Thoracic aorta (tissue), 2 donors: ENCODE measurements at regions not wholly inside any gene's neighbourhood (a gene's known extent, or its start where the extent isn't known, plus 50 kb on each side); places are given as distances from the start of the nearest gene placed in this dataset.

ENCODE experiments used
- ATAC-seq: fragments of 150-250 bp; one replicate; pipeline ENCODE4 v1.8.0; 2017; ENCODE audit warnings: low read depth; ENCODE audit not compliant: insufficient number of reproducible peaks, low FRiP score
- DNase-seq: peaks from one replicate; pipeline ENCODE4 v3.0.0-alpha.2; 2020; ENCODE audit warnings: low spot score
- H3K27ac ChIP-seq, 2 donors: fragments of 200-600 bp; sonication (generic); 1 replicate in 1 of 2; 2 replicates in 1 of 2; pipeline ENCODE4 v1.5.1; 2016; ENCODE audit warnings: mild to moderate bottlenecking in 2 of 2, moderate library complexity in 2 of 2
- H3K27me3 ChIP-seq: fragments of 200-600 bp; sonication (generic); replicated peaks from 2 replicates; pipeline ENCODE4 v1.6.0; 2016; ENCODE audit warnings: mild to moderate bottlenecking; ENCODE audit not compliant: insufficient read depth
- H3K36me3 ChIP-seq: fragments of 200-600 bp; sonication (generic); one replicate; pipeline ENCODE4 v1.5.1; 2016
- H3K4me1 ChIP-seq, 2 donors: fragments of 200-600 bp; sonication (generic); 1 replicate in 1 of 2; 2 replicates in 1 of 2; pipeline versions ENCODE4 v1.5.1 to v1.6.0; 2016; ENCODE audit warnings: low read depth in 2 of 2, mild to moderate bottlenecking in 1 of 2; ENCODE audit not compliant: control insufficient read depth in 1 of 2
- H3K4me3 ChIP-seq: fragments of 200-600 bp; sonication (generic); 2 replicates; pipeline ENCODE4 v1.5.1; 2016; ENCODE audit warnings: mild to moderate bottlenecking
- H3K9me3 ChIP-seq: fragments of 200-600 bp; sonication (generic); 2 replicates; pipeline ENCODE4 v1.5.1; 2016
- CTCF ChIP-seq: fragments of 200-600 bp; sonication (generic); IDR thresholded peaks from one replicate; pipeline ENCODE4 v1.5.1; 2019; ENCODE audit warnings: antibody characterized with exemption

- DNase-seq: no peak
- Histone ChIP-seq H3K4me1 (no peaks in the 10 kb centered on the region), H3K36me3 (no peaks in the 10 kb centered on the region), H3K9me3 (no peaks in the 10 kb centered on the region), H3K4me3 (no peak overlapping the region), H3K27me3 (no peaks in the 10 kb centered on the region), H3K27ac (no peak overlapping the region)
- TF ChIP-seq CTCF: no peak
- no peak for ATAC-seq
Observed at GRCh38 chr3:24616110-24616829, 121.6 kb upstream of the THRB start.

DNA sequence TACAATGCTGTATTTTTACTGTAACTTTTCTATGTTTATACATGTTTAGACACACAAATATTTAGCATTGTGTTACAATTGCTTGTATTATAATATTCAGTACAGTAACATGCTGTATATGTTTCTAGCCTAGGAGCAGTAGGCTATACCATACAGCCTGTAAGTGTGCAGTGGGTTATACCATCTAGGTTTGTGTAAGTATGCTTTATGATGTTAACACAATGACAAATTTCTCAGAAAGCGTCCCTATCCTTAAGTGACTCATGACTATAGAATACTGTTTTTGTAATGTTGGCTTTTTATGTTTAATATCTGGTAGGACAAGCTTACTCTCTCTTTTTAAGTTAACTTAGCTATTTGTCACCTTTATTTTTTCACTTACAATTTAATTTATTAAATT, 127.5 kb upstream of the THRB start:
- no peak for ATAC-seq

DNA sequence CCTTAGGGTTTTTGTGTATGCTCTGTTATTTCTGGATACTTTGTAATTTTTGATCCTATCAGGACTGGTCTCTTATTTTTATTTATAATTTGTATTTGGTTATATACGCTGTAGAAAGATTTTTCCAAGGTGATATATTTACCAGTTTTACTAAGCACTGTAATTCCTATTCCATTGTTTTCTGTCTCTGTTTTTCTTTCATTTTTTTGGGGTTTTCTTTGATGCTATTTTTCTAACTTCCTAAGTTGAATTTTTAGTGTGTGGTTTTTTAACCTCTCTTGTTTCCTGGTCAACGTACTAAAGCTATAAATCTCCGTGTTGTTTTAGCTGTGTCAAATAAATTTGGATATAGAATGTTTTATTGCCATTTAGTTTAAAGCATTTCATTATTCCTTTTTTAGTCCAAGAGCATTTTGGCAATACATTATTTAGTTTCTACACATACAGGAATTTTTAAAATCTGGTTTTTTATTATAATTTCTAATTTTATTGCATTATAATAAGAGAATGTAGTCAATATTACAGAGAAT, 128.1 kb upstream of the THRB start:
- H3K27ac ChIP-seq: no peak overlapping the region
- no peaks in the 10 kb centered on the region for H3K9me3 ChIP-seq
- no peak for ATAC-seq
- TF ChIP-seq CTCF: no peak
- no peak for DNase-seq
- H3K4me1 ChIP-seq: no peaks in the 10 kb centered on the region
- no peaks in the 10 kb centered on the region for H3K36me3 ChIP-seq
- H3K27me3 ChIP-seq: no peaks in the 10 kb centered on the region
- H3K4me3 ChIP-seq: no peak overlapping the region

More for the DNA sequence above, 127.5 kb upstream of the THRB start:
- no peak for DNase-seq
- no peak overlapping the region for H3K4me3 ChIP-seq
- H3K27me3 ChIP-seq: no peaks in the 10 kb centered on the region
- no peak overlapping the region for H3K27ac ChIP-seq
- H3K9me3 ChIP-seq: no peaks in the 10 kb centered on the region
- no peak for TF ChIP-seq CTCF
- no peaks in the 10 kb centered on the region for H3K36me3 ChIP-seq
- H3K4me1 ChIP-seq: no peaks in the 10 kb centered on the region

DNA sequence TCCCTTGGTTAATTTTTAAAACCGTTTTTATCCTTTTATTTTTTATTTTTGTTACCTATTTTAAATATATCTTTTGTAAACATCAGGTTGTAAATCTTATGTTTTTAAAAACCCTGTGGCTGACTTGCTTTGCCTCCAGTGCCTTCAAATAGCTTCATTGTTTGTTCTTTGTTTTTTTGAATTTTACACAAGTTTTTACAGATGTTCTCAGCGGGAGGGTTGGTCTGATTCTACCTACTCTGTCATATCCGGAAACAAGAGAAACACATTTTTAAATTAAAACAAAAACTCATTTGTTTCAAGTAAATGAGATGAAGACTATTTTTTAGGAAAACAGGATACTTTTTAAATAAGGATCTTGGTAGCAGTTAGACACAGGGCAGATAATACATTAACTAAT, 129.0 kb upstream of the THRB start:
- ATAC-seq (no peak), DNase-seq (no peak)
- Histone ChIP-seq H3K4me3 (no peak overlapping the region), H3K27ac (no peak overlapping the region), H3K27me3 (no peaks in the 10 kb centered on the region), H3K9me3 (no peaks in the 10 kb centered on the region), H3K4me1 (no peaks in the 10 kb centered on the region), H3K36me3 (no peaks in the 10 kb centered on the region)
- no peak for TF ChIP-seq CTCF

DNA sequence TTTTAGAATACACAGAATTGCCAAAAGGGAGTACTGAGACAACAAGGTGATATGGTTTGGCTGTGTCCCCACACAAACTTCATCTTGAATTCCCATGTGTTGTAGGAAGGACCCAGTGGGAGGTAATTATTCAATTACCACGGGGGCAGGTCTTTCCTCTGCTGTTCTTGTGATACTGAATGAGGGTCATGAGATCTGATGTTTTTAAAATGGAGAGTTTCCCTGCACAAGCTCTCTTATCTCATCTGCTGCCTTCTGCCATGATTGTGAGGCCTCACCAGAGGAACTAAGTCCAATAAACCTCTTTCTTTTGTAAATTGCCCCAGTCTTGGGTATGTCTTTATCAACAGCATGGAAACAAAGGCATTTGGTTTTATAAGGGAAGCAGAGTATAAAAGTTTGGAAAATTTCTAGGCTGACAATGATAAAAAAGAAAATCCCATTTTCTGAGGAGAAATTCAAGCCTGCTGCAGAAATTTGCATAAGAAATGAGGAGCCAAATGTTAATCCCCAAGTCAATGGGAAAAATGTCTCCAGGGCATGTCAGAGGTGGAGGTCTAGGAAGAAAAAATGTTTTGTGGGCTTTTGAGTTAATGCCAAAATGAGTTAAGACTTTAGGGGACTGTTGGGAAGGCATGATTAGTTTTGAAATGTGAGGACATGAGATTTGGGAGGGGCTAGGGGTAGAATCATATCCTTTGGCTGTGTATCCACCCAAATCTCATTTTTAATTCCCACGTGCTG, 130.5 kb upstream of the THRB start:
- H3K9me3 ChIP-seq: no peaks in the 10 kb centered on the region
- H3K4me3 ChIP-seq: no peak overlapping the region
- H3K36me3 ChIP-seq: no peaks in the 10 kb centered on the region
- no peaks in the 10 kb centered on the region for H3K27me3 ChIP-seq
- no peak for DNase-seq
- no peaks in the 10 kb centered on the region for H3K4me1 ChIP-seq
- no peak for TF ChIP-seq CTCF
- H3K27ac ChIP-seq: no peak overlapping the region
- no peak for ATAC-seq
